Spleen (tissue), 11 donors: ENCODE measurements at regions not wholly inside any gene's neighbourhood (a gene's known extent, or its start where the extent isn't known, plus 50 kb on each side); places are given as distances from the start of the nearest gene placed in this dataset.
"Not testable (repeated sequence)": the region's sequence is repeated elsewhere in the genome, so short reads cannot be mapped to it uniquely, and the experiment has no call there.

Experiments used
- DNase-seq: peaks from one replicate; pipeline ENCODE4 v3.0.0-alpha.2; 2020
- H3K27ac ChIP-seq, 8 donors: fragments of 200-600 bp; sonication (generic) in 7 of 8; 1 replicate in 4 of 8; 2 replicates in 4 of 8; pipeline versions ENCODE4 v1.5.0 to v1.8.0; 2016 to 2021; ENCODE audit warnings: inconsistent platforms in 4 of 8, mild to moderate bottlenecking in 4 of 8, moderate library complexity in 1 of 8
- H3K27me3 ChIP-seq, 7 donors: fragments of 200-600 bp; sonication (generic) in 6 of 7; replicated peaks in 1 of 7; 1 replicate in 4 of 7; 2 replicates in 3 of 7; pipeline versions ENCODE4 v1.5.0 to v1.8.0; 2016 to 2021; ENCODE audit warnings: inconsistent platforms in 3 of 7, mild to moderate bottlenecking in 1 of 7
- H3K36me3 ChIP-seq, 6 donors: fragments of 200-600 bp; sonication (generic) in 5 of 6; 1 replicate in 4 of 6; 2 replicates in 2 of 6; pipeline versions ENCODE4 v1.5.0 to v1.8.0; 2016 to 2021; ENCODE audit warnings: inconsistent platforms in 2 of 6
- H3K4me1 ChIP-seq, 6 donors: fragments of 200-600 bp; sonication (generic) in 5 of 6; 1 replicate in 3 of 6; 2 replicates in 3 of 6; pipeline versions ENCODE4 v1.5.0 to v1.8.0; 2016 to 2021; ENCODE audit warnings: inconsistent platforms in 3 of 6
- H3K4me3 ChIP-seq, 8 donors: fragments of 200-600 bp; sonication (generic) in 7 of 8; 1 replicate in 4 of 8; 2 replicates in 4 of 8; pipeline versions ENCODE4 v1.5.0 to v1.8.0; 2016 to 2021; ENCODE audit warnings: inconsistent platforms in 4 of 8, mild to moderate bottlenecking in 4 of 8, moderate library complexity in 2 of 8
- H3K9me3 ChIP-seq, 8 donors: fragments of 200-600 bp; sonication (generic) in 7 of 8; 1 replicate in 4 of 8; 2 replicates in 4 of 8; pipeline versions ENCODE4 v1.5.0 to v1.8.0; 2016 to 2021; ENCODE audit warnings: inconsistent platforms in 4 of 8
- CTCF ChIP-seq, 11 experiments: fragments of 200-600 bp in 7 of 11; fragments of 450-650 bp in 4 of 11; sonication (generic) in 4 of 11; IDR thresholded peaks in 8 of 11; conservative IDR thresholded peaks in 3 of 11; 1 replicate in 7 of 11; 2 replicates in 4 of 11; pipeline versions ENCODE4 v1.4.0 to v1.8.0; 2016 to 2021; ENCODE audit warnings: antibody characterized with exemption in 11 of 11, inconsistent platforms in 4 of 11, mild to moderate bottlenecking in 1 of 11
- POLR2A ChIP-seq, 3 donors: fragments of 450-650 bp; IDR thresholded peaks; one replicate each; pipeline ENCODE4 v1.5.1; 2017; ENCODE audit warnings: antibody characterized with exemption in 3 of 3, mild to moderate bottlenecking in 1 of 3
- POLR2AphosphoS5 ChIP-seq, 3 donors: sonication (generic); formaldehyde crosslinking; IDR thresholded peaks; one replicate each; pipeline ENCODE4 v1.5.1; 2017; ENCODE audit warnings: antibody characterized with exemption in 3 of 3
- WGBS, 5 donors: extraction: QIAGEN DNeasy Blood & Tissue Kit in 3 of 5; methylation state at CpG; one replicate each; pipeline versions ENCODE4 v1.1.5 to v1.1.7; 2013 to 2018; 5-methylcytosine and 5-hydroxymethylcytosine counted together
- intact Hi-C: fragments of 100-400 bp; cut with DNase I; formaldehyde crosslinking; loops from one replicate; pipeline ENCODE4 v1.15.0; 2023; ENCODE audit warnings: low total_unique reads
- small RNA-seq, 4 donors: library from RNA; depleted of rRNA; stranded (forward); fragments of <200 nt; gene quantifications; one replicate each; pipeline ENCODE3, GENCODE V24; 2016
- donor health status: healthy with polysubstance abuse.
- donor health status: DM: no; HTN: no; CAD: no; lungs with moderate emphysema.
- donor health status: DM: no; HTN: no; CAD: no.
- donor health status: Bipolar disorder and iron deficiency.
- donor health status: healthy.
- donor health status: DM: no; HTN: no; CAD: no.
- donor health status: DM: yes; HTN: yes; CAD: no.

GRCh38 chrX:41981481-41982013, 58.2 kb upstream of the CASK start:
- 57 to 77% (median 63%) methylated on average over 4 of the region's 4 CpGs for WGBS, 5 donors
- H3K4me1 ChIP-seq: no peaks in the 10 kb centered on the region
- no peak for TF ChIP-seq POLR2AphosphoS5 (IDR thresholded peaks at IDR 0.05)
- no peak for TF ChIP-seq POLR2A (IDR thresholded peaks at IDR 0.05)
- no peak for TF ChIP-seq CTCF (IDR thresholded peaks at IDR 0.05 in 8 of 11, conservative IDR thresholded peaks at IDR 0.05 in 3 of 11)
- no peaks in the 10 kb centered on the region for H3K36me3 ChIP-seq
- no peak for DNase-seq
- intact Hi-C loops: no loop called here
- no peak overlapping the region for H3K27ac ChIP-seq
- H3K27me3 ChIP-seq: peaks cover 0 to 9% (median 0%) of the 10 kb centered on the region in 7 donors
- no peaks in the 10 kb centered on the region for H3K9me3 ChIP-seq
- no peak overlapping the region for H3K4me3 ChIP-seq

- H3K4me3 ChIP-seq, DNase-seq, H3K4me1 ChIP-seq, H3K36me3 ChIP-seq, H3K27ac ChIP-seq, intact Hi-C loops, H3K9me3 ChIP-seq: not testable (repeated sequence)
- peaks cover 0 to 23% (median 0%) of the 10 kb centered on the region in 7 donors for H3K27me3 ChIP-seq
- WGBS, 5 donors: 88 to 100% (median 90%) methylated on average over 1 of the region's 1 CpG
Observed at GRCh38 chrX:41974677-41975076, 51.3 kb upstream of the CASK start.

- H3K4me1 ChIP-seq: no peaks in the 10 kb centered on the region
- DNase-seq: no peak
- no peak overlapping the region for H3K4me3 ChIP-seq
- H3K27me3 ChIP-seq: peaks cover 0 to 20% (median 0%) of the 10 kb centered on the region in 7 donors
- TF ChIP-seq POLR2A (IDR thresholded peaks at IDR 0.05): no peak
- TF ChIP-seq CTCF (IDR thresholded peaks at IDR 0.05 in 8 of 11, conservative IDR thresholded peaks at IDR 0.05 in 3 of 11): no peak
- no peak for TF ChIP-seq POLR2AphosphoS5 (IDR thresholded peaks at IDR 0.05)
- H3K36me3 ChIP-seq: no peaks in the 10 kb centered on the region
- 78 to 98% (median 87%) methylated on average over 2 of the region's 2 CpGs for WGBS, 5 donors
- H3K27ac ChIP-seq: no peak overlapping the region
- no peaks in the 10 kb centered on the region for H3K9me3 ChIP-seq
- intact Hi-C loops: no loop called here
Observed at GRCh38 chrX:41973208-41973607, 49.9 kb upstream of the CASK start.

Small RNA genes in the stretch of these regions (small RNA-seq; reads per million reads assigned to genes)
- gene RNU6-1124P (0 reads per million in 4 donors), gene RNU6-630P (0 reads per million in 4 donors), gene Z92545.1 (0 reads per million in 4 donors)
